ENCODE measurements at regions not wholly inside any gene's neighbourhood (a gene's known extent, or its start where the extent isn't known, plus 50 kb on each side); places are given as distances from the start of the nearest gene placed in this dataset.

DNA sequence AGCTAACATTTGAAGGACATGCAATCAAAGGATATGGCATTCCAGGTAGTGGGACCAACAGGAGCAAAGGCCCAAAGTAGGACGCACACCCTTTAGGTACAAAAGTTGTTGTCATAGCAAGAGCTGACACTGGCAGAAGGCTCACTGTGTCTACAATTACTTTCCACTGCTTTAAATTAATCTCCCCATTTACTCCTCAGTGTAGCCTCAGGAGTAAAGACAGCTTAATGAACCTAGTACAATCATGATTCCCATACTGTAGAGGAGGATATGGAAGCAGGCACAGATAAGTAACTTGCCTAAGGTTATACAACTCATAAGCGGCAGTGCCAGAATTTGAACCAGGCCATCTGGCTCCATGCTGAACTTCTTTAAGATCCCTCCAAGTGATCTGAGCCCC lies 212.9 kb upstream of the SFSWAP start:
- Histone ChIP-seq H3K27me3 (ENCODE audit: control insufficient read depth in 1 of 2, insufficient read depth in 2 of 2, low read length in 2 of 2) (peaks cover 0 to 7% of the 10 kb centered on the region in 2 donors), H3K4me1 (ENCODE audit: insufficient read depth, low read length) (no peaks in the 10 kb centered on the region), H3K27ac (ENCODE audit: low read depth, low read length) (no peak overlapping the region), H3K4me3 (ENCODE audit: low read depth in 1 of 2, low read length in 2 of 2) (no peak overlapping the region), H3K9ac (ENCODE audit: low read length) (no peak overlapping the region), H3K36me3 (ENCODE audit: insufficient read depth, low read length) (no peaks in the 10 kb centered on the region), H3K9me3 (ENCODE audit: low read length) (no peaks in the 10 kb centered on the region)

DNA sequence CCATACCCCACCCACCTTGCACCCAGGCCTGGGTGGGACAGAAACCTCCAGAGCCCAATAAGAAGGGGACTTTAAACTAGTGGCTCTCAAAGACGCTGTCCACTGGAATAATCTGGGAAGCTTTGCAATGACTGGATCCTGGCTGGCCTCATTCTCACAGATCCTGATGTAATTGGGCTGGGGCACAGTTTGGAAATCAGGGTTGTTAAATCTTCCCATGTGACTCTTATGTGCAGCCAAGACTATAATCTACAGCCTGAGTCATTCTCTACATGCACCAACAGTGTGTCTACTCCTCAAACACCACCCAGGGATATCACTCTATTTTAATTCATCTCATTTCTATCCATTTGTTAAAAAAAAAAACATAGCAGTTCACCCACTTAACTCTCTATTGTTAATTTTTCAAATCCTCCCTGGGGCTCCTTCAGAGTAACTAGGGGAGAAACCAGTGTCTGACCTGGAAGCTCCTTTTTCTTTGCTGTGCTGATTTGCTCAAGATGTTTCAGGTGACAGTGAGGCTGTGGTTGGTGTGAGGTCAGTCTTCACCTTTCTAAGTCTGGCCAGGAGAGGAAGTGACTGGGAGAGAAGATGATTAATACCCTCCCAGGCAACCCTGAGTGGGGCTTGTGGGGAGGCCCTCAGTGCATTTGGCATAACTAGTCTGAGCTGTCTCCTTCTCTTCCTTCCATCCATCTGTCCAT lies 211.6 kb upstream of the SFSWAP start:
- H3K4me1 ChIP-seq (ENCODE audit: insufficient read depth, low read length): no peaks in the 10 kb centered on the region
- no peak overlapping the region for H3K9ac ChIP-seq (ENCODE audit: low read length)
- H3K36me3 ChIP-seq (ENCODE audit: insufficient read depth, low read length): no peaks in the 10 kb centered on the region
- peaks cover 0 to 4% of the 10 kb centered on the region in 2 donors for H3K27me3 ChIP-seq (ENCODE audit: control insufficient read depth in 1 of 2, insufficient read depth in 2 of 2, low read length in 2 of 2)
- no peaks in the 10 kb centered on the region for H3K9me3 ChIP-seq (ENCODE audit: low read length)
- no peak overlapping the region for H3K4me3 ChIP-seq (ENCODE audit: low read depth in 1 of 2, low read length in 2 of 2)
- H3K27ac ChIP-seq (ENCODE audit: low read depth, low read length): no peak overlapping the region

DNA sequence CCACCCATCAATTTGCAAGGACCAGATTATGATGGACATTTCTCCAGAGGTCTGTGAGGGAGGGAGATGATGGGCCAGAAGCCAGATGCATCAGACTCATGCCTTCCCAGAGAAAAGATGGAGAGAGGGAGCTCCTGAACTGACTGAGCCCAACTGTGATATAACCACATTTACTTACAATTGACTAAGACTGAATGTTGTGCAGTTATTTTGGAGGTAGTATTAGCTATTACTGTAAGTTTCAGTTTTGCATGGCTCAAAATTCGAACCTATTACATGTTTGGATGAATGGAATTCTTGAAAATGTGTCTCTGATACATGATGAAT lies 211.1 kb upstream of the SFSWAP start:
- Histone ChIP-seq H3K27ac (ENCODE audit: low read depth, low read length) (no peak overlapping the region), H3K9ac (ENCODE audit: low read length) (no peak overlapping the region), H3K27me3 (ENCODE audit: control insufficient read depth in 1 of 2, insufficient read depth in 2 of 2, low read length in 2 of 2) (no peaks in the 10 kb centered on the region), H3K4me1 (ENCODE audit: insufficient read depth, low read length) (no peaks in the 10 kb centered on the region), H3K36me3 (ENCODE audit: insufficient read depth, low read length) (no peaks in the 10 kb centered on the region), H3K4me3 (ENCODE audit: low read depth in 1 of 2, low read length in 2 of 2) (no peak overlapping the region), H3K9me3 (ENCODE audit: low read length) (no peaks in the 10 kb centered on the region)

DNA sequence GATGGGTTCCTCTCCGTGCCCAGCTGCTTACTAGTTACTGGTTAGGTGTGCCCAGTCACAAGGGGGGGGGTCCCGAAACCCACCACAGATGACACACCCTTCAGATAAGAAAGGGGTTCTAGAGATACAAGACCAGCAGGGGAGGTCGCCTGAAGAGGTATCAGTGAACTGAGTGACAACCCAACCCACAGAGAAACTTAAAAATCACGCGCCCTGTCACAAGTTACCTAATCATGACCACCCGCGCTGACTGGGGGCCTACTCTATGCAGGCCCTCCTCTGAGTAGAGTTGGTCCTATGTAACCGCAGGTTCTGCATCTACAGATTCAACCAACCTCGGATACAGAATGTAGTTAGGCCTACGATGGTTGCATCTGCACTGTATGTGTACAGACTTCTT lies 210.3 kb upstream of the SFSWAP start:
- no peaks in the 10 kb centered on the region for H3K36me3 ChIP-seq (ENCODE audit: insufficient read depth, low read length)

GRCh38 chr12:131505561-131505960 lies 205.3 kb upstream of the SFSWAP start:
- Histone ChIP-seq H3K36me3 (ENCODE audit: insufficient read depth, low read length) (no peaks in the 10 kb centered on the region), H3K4me3 (ENCODE audit: low read depth in 1 of 2, low read length in 2 of 2) (no peak overlapping the region), H3K9me3 (ENCODE audit: low read length) (no peaks in the 10 kb centered on the region), H3K4me1 (ENCODE audit: insufficient read depth, low read length) (no peaks in the 10 kb centered on the region), H3K27me3 (ENCODE audit: control insufficient read depth in 1 of 2, insufficient read depth in 2 of 2, low read length in 2 of 2) (no peaks in the 10 kb centered on the region), H3K9ac (ENCODE audit: low read length) (no peak overlapping the region), H3K27ac (ENCODE audit: low read depth, low read length) (no peak overlapping the region)

More for the DNA sequence above, 210.3 kb upstream of the SFSWAP start:
- H3K9me3 ChIP-seq (ENCODE audit: low read length): no peaks in the 10 kb centered on the region
- no peaks in the 10 kb centered on the region for H3K4me1 ChIP-seq (ENCODE audit: insufficient read depth, low read length)
- no peak overlapping the region for H3K4me3 ChIP-seq (ENCODE audit: low read depth in 1 of 2, low read length in 2 of 2)
- no peak overlapping the region for H3K9ac ChIP-seq (ENCODE audit: low read length)
- no peak overlapping the region for H3K27ac ChIP-seq (ENCODE audit: low read depth, low read length)
- no peaks in the 10 kb centered on the region for H3K27me3 ChIP-seq (ENCODE audit: control insufficient read depth in 1 of 2, insufficient read depth in 2 of 2, low read length in 2 of 2)

DNA sequence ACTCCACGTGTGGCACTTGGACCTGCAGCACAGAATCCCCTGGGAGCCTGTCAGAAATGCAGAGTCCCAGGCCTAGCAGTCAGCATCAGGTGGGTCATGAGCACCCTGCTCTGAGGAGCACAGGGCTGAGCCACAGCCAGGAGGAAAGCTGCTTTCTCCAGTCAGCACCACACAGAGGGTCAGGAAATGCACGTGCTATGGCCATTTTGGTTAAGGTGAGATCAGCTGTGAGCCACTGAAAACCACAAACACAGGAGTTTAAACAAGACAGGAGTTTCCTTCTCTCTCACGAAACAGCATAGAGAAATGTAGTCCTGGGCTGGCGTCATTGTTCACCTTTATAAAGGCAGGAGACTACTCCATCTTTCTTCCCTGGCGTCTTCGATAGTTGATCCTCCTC lies 204.5 kb upstream of the SFSWAP start:
- no peaks in the 10 kb centered on the region for H3K27me3 ChIP-seq (ENCODE audit: control insufficient read depth in 1 of 2, insufficient read depth in 2 of 2, low read length in 2 of 2)
- no peaks in the 10 kb centered on the region for H3K36me3 ChIP-seq (ENCODE audit: insufficient read depth, low read length)
- no peaks in the 10 kb centered on the region for H3K4me1 ChIP-seq (ENCODE audit: insufficient read depth, low read length)
- no peak overlapping the region for H3K4me3 ChIP-seq (ENCODE audit: low read depth in 1 of 2, low read length in 2 of 2)
- H3K9me3 ChIP-seq (ENCODE audit: low read length): no peaks in the 10 kb centered on the region
- H3K27ac ChIP-seq (ENCODE audit: low read depth, low read length): no peak overlapping the region
- no peak overlapping the region for H3K9ac ChIP-seq (ENCODE audit: low read length)

GRCh38 chr12:131507094-131507493 lies 203.8 kb upstream of the SFSWAP start:
- no peak overlapping the region for H3K27ac ChIP-seq (ENCODE audit: low read depth, low read length)
- no peaks in the 10 kb centered on the region for H3K36me3 ChIP-seq (ENCODE audit: insufficient read depth, low read length)
- H3K4me1 ChIP-seq (ENCODE audit: insufficient read depth, low read length): no peaks in the 10 kb centered on the region
- H3K9me3 ChIP-seq (ENCODE audit: low read length): no peaks in the 10 kb centered on the region
- H3K27me3 ChIP-seq (ENCODE audit: control insufficient read depth in 1 of 2, insufficient read depth in 2 of 2, low read length in 2 of 2): no peaks in the 10 kb centered on the region
- H3K4me3 ChIP-seq (ENCODE audit: low read depth in 1 of 2, low read length in 2 of 2): no peak overlapping the region
- no peak overlapping the region for H3K9ac ChIP-seq (ENCODE audit: low read length)

DNA sequence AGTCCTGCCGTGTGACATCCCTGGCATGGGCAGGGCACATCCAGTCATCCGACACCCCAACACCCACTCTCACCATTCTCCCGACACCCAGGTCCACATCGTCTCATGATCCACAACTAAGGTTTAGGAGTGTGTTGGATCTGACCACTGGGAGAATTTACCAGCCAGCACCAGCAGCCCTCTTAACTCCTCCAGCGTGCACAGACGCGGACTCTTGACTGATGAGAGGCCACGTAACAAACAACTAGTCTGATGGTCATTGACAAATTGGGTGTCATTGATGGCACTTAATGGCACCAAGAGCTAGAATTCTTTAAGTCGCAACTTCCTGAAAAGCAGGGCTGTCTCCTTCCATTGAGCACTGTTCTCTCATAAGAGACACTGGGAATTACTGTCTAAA lies 203.0 kb upstream of the SFSWAP start:
- Histone ChIP-seq H3K4me1 (ENCODE audit: insufficient read depth, low read length) (no peaks in the 10 kb centered on the region), H3K9ac (ENCODE audit: low read length) (no peak overlapping the region), H3K27ac (ENCODE audit: low read depth, low read length) (no peak overlapping the region), H3K4me3 (ENCODE audit: low read depth in 1 of 2, low read length in 2 of 2) (no peak overlapping the region), H3K27me3 (ENCODE audit: control insufficient read depth in 1 of 2, insufficient read depth in 2 of 2, low read length in 2 of 2) (no peaks in the 10 kb centered on the region), H3K9me3 (ENCODE audit: low read length) (no peaks in the 10 kb centered on the region), H3K36me3 (ENCODE audit: insufficient read depth, low read length) (no peaks in the 10 kb centered on the region)

- Histone ChIP-seq H3K27ac (ENCODE audit: low read depth, low read length) (no peak overlapping the region), H3K4me3 (ENCODE audit: low read depth in 1 of 2, low read length in 2 of 2) (no peak overlapping the region), H3K36me3 (ENCODE audit: insufficient read depth, low read length) (no peaks in the 10 kb centered on the region), H3K4me1 (ENCODE audit: insufficient read depth, low read length) (no peaks in the 10 kb centered on the region), H3K9ac (ENCODE audit: low read length) (no peak overlapping the region), H3K27me3 (ENCODE audit: control insufficient read depth in 1 of 2, insufficient read depth in 2 of 2, low read length in 2 of 2) (no peaks in the 10 kb centered on the region), H3K9me3 (ENCODE audit: low read length) (no peaks in the 10 kb centered on the region)
Measured at GRCh38 chr12:131509701-131510100, 201.2 kb upstream of the SFSWAP start.

DNA sequence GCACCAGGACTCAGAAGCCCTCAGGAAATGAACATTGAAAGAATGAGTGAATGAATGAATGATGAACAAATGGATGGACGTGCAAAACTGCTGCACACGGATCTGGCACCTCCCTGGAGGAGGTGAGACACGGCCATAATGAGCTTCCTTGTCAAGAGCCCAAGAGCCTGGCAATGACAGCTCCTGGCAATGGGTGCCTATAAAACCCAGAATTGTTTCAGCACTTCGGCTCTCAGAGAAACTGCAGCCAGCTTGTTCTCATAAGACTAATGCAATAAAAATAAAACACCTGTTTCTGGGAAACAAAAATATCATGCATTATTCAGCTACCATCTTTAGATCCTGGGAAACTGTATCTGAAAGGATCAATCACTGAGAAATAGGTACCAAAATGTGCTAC lies 200.5 kb upstream of the SFSWAP start:
- no peak overlapping the region for H3K27ac ChIP-seq (ENCODE audit: low read depth, low read length)
- H3K27me3 ChIP-seq (ENCODE audit: control insufficient read depth in 1 of 2, insufficient read depth in 2 of 2, low read length in 2 of 2): no peaks in the 10 kb centered on the region
- no peak overlapping the region for H3K9ac ChIP-seq (ENCODE audit: low read length)
- H3K4me3 ChIP-seq (ENCODE audit: low read depth in 1 of 2, low read length in 2 of 2): no peak overlapping the region
- no peaks in the 10 kb centered on the region for H3K4me1 ChIP-seq (ENCODE audit: insufficient read depth, low read length)
- no peaks in the 10 kb centered on the region for H3K36me3 ChIP-seq (ENCODE audit: insufficient read depth, low read length)
- H3K9me3 ChIP-seq (ENCODE audit: low read length): no peaks in the 10 kb centered on the region

GRCh38 chr12:131511391-131511802 lies 199.5 kb upstream of the SFSWAP start:
- Histone ChIP-seq H3K9ac (ENCODE audit: low read length) (no peak overlapping the region), H3K4me1 (ENCODE audit: insufficient read depth, low read length) (no peaks in the 10 kb centered on the region), H3K36me3 (ENCODE audit: insufficient read depth, low read length) (no peaks in the 10 kb centered on the region), H3K27ac (ENCODE audit: low read depth, low read length) (no peak overlapping the region), H3K27me3 (ENCODE audit: control insufficient read depth in 1 of 2, insufficient read depth in 2 of 2, low read length in 2 of 2) (no peaks in the 10 kb centered on the region), H3K4me3 (ENCODE audit: low read depth in 1 of 2, low read length in 2 of 2) (no peak overlapping the region), H3K9me3 (ENCODE audit: low read length) (no peaks in the 10 kb centered on the region)

- H3K4me3 ChIP-seq (ENCODE audit: low read depth in 1 of 2, low read length in 2 of 2): no peak overlapping the region
Measured at GRCh38 chr12:131511803-131512561, 198.9 kb upstream of the SFSWAP start.

More at GRCh38 chr12:131511803-131512561, 198.9 kb upstream of the SFSWAP start:
- Histone ChIP-seq H3K9me3 (ENCODE audit: low read length) (no peaks in the 10 kb centered on the region), H3K4me1 (ENCODE audit: insufficient read depth, low read length) (no peaks in the 10 kb centered on the region), H3K36me3 (ENCODE audit: insufficient read depth, low read length) (no peaks in the 10 kb centered on the region), H3K9ac (ENCODE audit: low read length) (no peak overlapping the region), H3K27ac (ENCODE audit: low read depth, low read length) (no peak overlapping the region), H3K27me3 (ENCODE audit: control insufficient read depth in 1 of 2, insufficient read depth in 2 of 2, low read length in 2 of 2) (no peaks in the 10 kb centered on the region)

Data from muscle layer of colon (tissue), 2 donors.